ENCODE measurements at regions not wholly inside any gene's neighbourhood (a gene's known extent, or its start where the extent isn't known, plus 50 kb on each side); places are given as distances from the start of the nearest gene placed in this dataset.

GRCh38 chr9:8025551-8025950 is 226.0 kb upstream of the DMAC1 start (continued):
- TF ChIP-seq FLYWCH1 (CRISPR knock-in tag; IDR thresholded peaks at IDR 0.05): no peak
- no peak for TF ChIP-seq RAD51 (IDR thresholded peaks at IDR 0.05; ENCODE audit: borderline replicate concordance)
- TF ChIP-seq FOXP1 (IDR thresholded peaks at IDR 0.05): no peak
- TF ChIP-seq FOXP1 (CRISPR knock-in tag; IDR thresholded peaks at IDR 0.05): no peak
- TF ChIP-seq SATB2 (CRISPR knock-in tag; IDR thresholded peaks at IDR 0.05): no peak
- no peak for TF ChIP-seq ZMYM4 (CRISPR knock-in tag; IDR thresholded peaks at IDR 0.05)
- TF ChIP-seq GTF3A (CRISPR knock-in tag; conservative IDR thresholded peaks at IDR 0.05): no peak
- TF ChIP-seq BCLAF1 (IDR thresholded peaks at IDR 0.05): no peak
- no peak for TF ChIP-seq ATF7 (IDR thresholded peaks at IDR 0.05)
- TF ChIP-seq ATF7 (CRISPR knock-in tag; IDR thresholded peaks at IDR 0.05): no peak

- in situ Hi-C loops (cut with HindIII; ENCODE audit: extremely low pct_ligation_motif_present, low pct_unique_long_range_greater_than_20kb): no loop called here
- POLR2A ChIA-PET: no interaction called here
- no peak for ATAC-seq
- no peak for TF ChIP-seq AGO2 (optimal IDR thresholded peaks at IDR 0.05; ENCODE audit: low read depth, low read length)
- TF ChIP-seq CHCHD3 (CRISPR knock-in tag; IDR thresholded peaks at IDR 0.05): no peak
- no peak for TF ChIP-seq ZNF281 (CRISPR knock-in tag; IDR thresholded peaks at IDR 0.05; ENCODE audit: borderline replicate concordance)
- no peak for TF ChIP-seq ZMAT3 (CRISPR knock-in tag; conservative IDR thresholded peaks at IDR 0.05)
- no peak for TF ChIP-seq MLX (CRISPR knock-in tag; IDR thresholded peaks at IDR 0.05)
- no peak for TF ChIP-seq POLR2AphosphoS2 (IDR thresholded peaks at IDR 0.05; ENCODE audit: low read depth, low read length)
- no peak for TF ChIP-seq ZNF687 (CRISPR knock-in tag; IDR thresholded peaks at IDR 0.05)
Measured at GRCh38 chr9:8020186-8020585, 220.6 kb upstream of the DMAC1 start.

More at GRCh38 chr9:8020186-8020585, 220.6 kb upstream of the DMAC1 start:
- FAIRE-seq: no peak
- Histone ChIP-seq H3K27me3 (ENCODE audit: control insufficient read depth in 1 of 2, insufficient read depth in 2 of 2, low read length in 2 of 2) (no peaks in the 10 kb centered on the region), H2AFZ (ENCODE audit: low read length) (no peak overlapping the region), H3K4me1 (ENCODE audit: insufficient read depth, low read length) (no peaks in the 10 kb centered on the region), H3K4me2 (ENCODE audit: low read depth, low read length) (no peak overlapping the region), H3K79me2 (ENCODE audit: insufficient read depth, low read length) (no peaks in the 10 kb centered on the region), H3K36me3 (replicated peaks in 1 of 2; ENCODE audit: control insufficient read depth in 1 of 2, insufficient read depth in 2 of 2, low read length in 2 of 2) (no peaks in the 10 kb centered on the region), H3K4me3 (replicated peaks in 1 of 3; ENCODE audit: insufficient read depth in 1 of 3, low read depth in 2 of 3, low read length in 3 of 3) (no peak overlapping the region), H4K20me1 (ENCODE audit: insufficient read depth, low read length) (no peaks in the 10 kb centered on the region), H3K9ac (ENCODE audit: insufficient read depth, low read depth, low read length) (no peak overlapping the region), H3K27ac (ENCODE audit: extremely low read length, insufficient read depth, low read length) (no peak overlapping the region), H3K9me3 (ENCODE audit: low read length) (peaks cover 63% of the 10 kb centered on the region)
- no peak for DNase-seq (ENCODE audit: low spot score)
- WGBS (ENCODE audit: low lambda C conversion rate): 0% methylated on average over 1 of the region's 1 CpG
- CTCF ChIA-PET (ENCODE audit: low intra/inter-chr PET ratio, low total read pairs): no interaction called here
- no TSS peak for BruUV-seq (replicated peaks)
- intact Hi-C loops (cut with micrococcal nuclease; ENCODE audit: unreplicated experiment): no loop called here
